ENCODE measurements at regions not wholly inside any gene's neighbourhood (a gene's known extent, or its start where the extent isn't known, plus 50 kb on each side); places are given as distances from the start of the nearest gene placed in this dataset.

DNA sequence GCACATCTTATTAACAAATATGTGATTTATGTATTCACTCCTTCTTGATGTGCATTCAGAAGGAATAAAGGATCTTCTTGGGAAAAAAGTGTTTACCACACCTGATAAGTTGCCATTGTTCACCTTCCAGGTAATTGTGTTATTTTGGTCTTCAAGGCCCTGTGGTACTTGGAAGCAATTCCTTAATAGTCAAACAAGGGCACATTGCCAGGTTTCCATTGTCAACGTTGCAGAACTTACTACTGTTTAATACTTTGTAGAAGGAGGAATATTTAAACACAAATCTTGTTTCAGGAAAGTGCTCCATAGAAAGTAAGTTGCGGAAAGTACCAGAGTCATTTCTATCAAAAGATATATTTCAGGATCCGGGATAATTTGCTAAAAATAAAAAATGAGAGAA, 129.5 kb upstream of the SGK1 start:
- Histone ChIP-seq H3K27ac (no peak overlapping the region), H3K9me3 (ENCODE audit: insufficient read depth, low read depth) (no peaks in the 10 kb centered on the region), H3K27me3 (ENCODE audit: insufficient read depth, low read depth) (no peaks in the 10 kb centered on the region), H3K4me1 (replicated peaks; ENCODE audit: insufficient read depth) (no peaks in the 10 kb centered on the region), H3K9me2 (ENCODE audit: insufficient read depth) (peaks cover 4% of the 10 kb centered on the region; the same call in 1 of the 2 replicates), H3K4me2 (no peak overlapping the region), H4K20me1 (ENCODE audit: insufficient read depth) (no peaks in the 10 kb centered on the region), H3K4me3 (no peak overlapping the region), H3F3A (ENCODE audit: insufficient read depth, low read depth) (no peaks in the 10 kb centered on the region), H3K79me2 (ENCODE audit: low read depth) (no peaks in the 10 kb centered on the region), H3K36me3 (ENCODE audit: low read depth) (no peaks in the 10 kb centered on the region), H2AFZ (no peak overlapping the region)
- CTCF ChIA-PET: no interaction called here
- no TSS peak for BruUV-seq (replicated peaks)
- TF ChIP-seq, protein P1, sequence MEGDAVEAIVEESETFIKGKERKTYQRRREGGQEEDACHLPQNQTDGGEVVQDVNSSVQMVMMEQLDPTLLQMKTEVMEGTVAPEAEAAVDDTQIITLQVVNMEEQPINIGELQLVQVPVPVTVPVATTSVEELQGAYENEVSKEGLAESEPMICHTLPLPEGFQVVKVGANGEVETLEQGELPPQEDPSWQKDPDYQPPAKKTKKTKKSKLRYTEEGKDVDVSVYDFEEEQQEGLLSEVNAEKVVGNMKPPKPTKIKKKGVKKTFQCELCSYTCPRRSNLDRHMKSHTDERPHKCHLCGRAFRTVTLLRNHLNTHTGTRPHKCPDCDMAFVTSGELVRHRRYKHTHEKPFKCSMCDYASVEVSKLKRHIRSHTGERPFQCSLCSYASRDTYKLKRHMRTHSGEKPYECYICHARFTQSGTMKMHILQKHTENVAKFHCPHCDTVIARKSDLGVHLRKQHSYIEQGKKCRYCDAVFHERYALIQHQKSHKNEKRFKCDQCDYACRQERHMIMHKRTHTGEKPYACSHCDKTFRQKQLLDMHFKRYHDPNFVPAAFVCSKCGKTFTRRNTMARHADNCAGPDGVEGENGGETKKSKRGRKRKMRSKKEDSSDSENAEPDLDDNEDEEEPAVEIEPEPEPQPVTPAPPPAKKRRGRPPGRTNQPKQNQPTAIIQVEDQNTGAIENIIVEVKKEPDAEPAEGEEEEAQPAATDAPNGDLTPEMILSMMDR (conservative IDR thresholded peaks at IDR 0.05): no peak
- TF ChIP-seq EZH2 (IDR thresholded peaks at IDR 0.05; ENCODE audit: low read depth): no peak
- intact Hi-C loops (cut with micrococcal nuclease; ENCODE audit: unreplicated experiment): no loop called here
- DNase-seq: no peak
- POLR2A ChIA-PET (ENCODE audit: unreplicated experiment): no interaction called here

DNA sequence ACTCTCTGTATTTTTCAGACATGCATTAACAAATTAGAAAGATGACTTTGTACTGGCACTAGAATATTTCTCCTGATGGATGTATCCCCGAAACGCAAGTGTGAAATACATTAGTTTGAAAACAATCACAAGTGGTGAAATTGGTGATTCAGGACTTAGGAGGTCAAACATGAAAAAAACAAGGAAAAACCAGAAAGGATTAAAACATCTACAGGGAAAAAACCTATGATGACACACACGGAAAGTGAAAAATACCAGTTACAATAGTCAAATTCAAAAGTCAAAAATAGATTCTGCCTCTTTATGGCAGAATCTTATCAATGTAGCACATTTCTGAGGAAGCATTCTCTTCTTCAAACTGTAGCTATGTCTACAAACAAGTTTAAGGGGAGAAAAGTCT, 129.0 kb upstream of the SGK1 start:
- peaks cover 4% of the 10 kb centered on the region; the same call in 1 of the 2 replicates for H3K9me2 ChIP-seq (ENCODE audit: insufficient read depth)
- H3F3A ChIP-seq (ENCODE audit: insufficient read depth, low read depth): no peaks in the 10 kb centered on the region
- BruUV-seq (replicated peaks): no TSS peak
- no peaks in the 10 kb centered on the region for H3K27me3 ChIP-seq (ENCODE audit: insufficient read depth, low read depth)
- TF ChIP-seq, protein P1 (conservative IDR thresholded peaks at IDR 0.05): no peak
- no peak for TF ChIP-seq EZH2 (IDR thresholded peaks at IDR 0.05; ENCODE audit: low read depth)
- no peak overlapping the region for H3K4me3 ChIP-seq
- H4K20me1 ChIP-seq (ENCODE audit: insufficient read depth): no peaks in the 10 kb centered on the region
- no peaks in the 10 kb centered on the region for H3K4me1 ChIP-seq (replicated peaks; ENCODE audit: insufficient read depth)
- no peaks in the 10 kb centered on the region for H3K36me3 ChIP-seq (ENCODE audit: low read depth)
- no peaks in the 10 kb centered on the region for H3K79me2 ChIP-seq (ENCODE audit: low read depth)
- no peak overlapping the region for H3K4me2 ChIP-seq
- H3K9me3 ChIP-seq (ENCODE audit: insufficient read depth, low read depth): no peaks in the 10 kb centered on the region
- no peak overlapping the region for H3K27ac ChIP-seq
- ChIA-PET POLR2A (ENCODE audit: unreplicated experiment) (no interaction called here), CTCF (no interaction called here)
- intact Hi-C loops (cut with micrococcal nuclease; ENCODE audit: unreplicated experiment): no loop called here
- DNase-seq: no peak
- no peak overlapping the region for H2AFZ ChIP-seq

DNA sequence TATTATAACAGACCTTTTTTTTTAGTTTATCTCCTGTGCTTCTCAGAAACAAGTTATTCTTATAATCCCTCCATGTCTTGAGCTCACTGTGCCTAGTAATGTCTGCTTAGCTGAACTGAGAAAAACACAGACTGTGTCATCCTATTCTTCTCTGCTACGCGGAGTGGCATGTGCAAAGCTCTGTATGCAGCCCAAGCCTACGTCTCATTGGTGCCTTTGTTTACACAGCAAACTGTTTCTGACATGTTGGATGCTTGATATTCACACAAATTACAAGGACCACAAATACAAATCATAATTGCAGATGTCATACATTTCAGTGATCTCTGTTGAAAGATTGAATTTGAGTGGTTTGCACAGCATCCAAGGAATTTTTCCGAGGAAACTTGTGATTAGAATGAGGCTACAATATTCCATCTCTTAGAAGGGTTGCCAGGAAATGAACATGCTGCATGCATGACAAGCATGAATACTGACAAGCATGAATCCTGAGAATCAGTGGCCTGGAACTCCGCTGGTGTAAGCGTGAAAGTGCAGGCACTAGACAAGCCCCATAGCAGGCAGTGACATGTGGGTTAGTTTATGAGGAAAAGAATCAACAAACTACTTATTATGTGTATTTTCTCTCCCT, 128.4 kb upstream of the SGK1 start:
- Histone ChIP-seq H3K4me1 (replicated peaks; ENCODE audit: insufficient read depth) (no peaks in the 10 kb centered on the region), H3K36me3 (ENCODE audit: low read depth) (no peaks in the 10 kb centered on the region), H3K9me3 (ENCODE audit: insufficient read depth, low read depth) (no peaks in the 10 kb centered on the region), H3K79me2 (ENCODE audit: low read depth) (no peaks in the 10 kb centered on the region), H4K20me1 (ENCODE audit: insufficient read depth) (no peaks in the 10 kb centered on the region), H3K27me3 (ENCODE audit: insufficient read depth, low read depth) (no peaks in the 10 kb centered on the region), H3K9me2 (ENCODE audit: insufficient read depth) (peaks cover 4% of the 10 kb centered on the region; the same call in 1 of the 2 replicates), H3K27ac (no peak overlapping the region), H3K4me2 (no peak overlapping the region), H3K4me3 (no peak overlapping the region), H3F3A (ENCODE audit: insufficient read depth, low read depth) (no peaks in the 10 kb centered on the region), H2AFZ (no peak overlapping the region)
- BruUV-seq (replicated peaks): no TSS peak
- no peak for TF ChIP-seq EZH2 (IDR thresholded peaks at IDR 0.05; ENCODE audit: low read depth)
- TF ChIP-seq, protein P1 (conservative IDR thresholded peaks at IDR 0.05): no peak
- intact Hi-C loops (cut with micrococcal nuclease; ENCODE audit: unreplicated experiment): no loop called here
- DNase-seq: no peak
- ChIA-PET CTCF (no interaction called here), POLR2A (ENCODE audit: unreplicated experiment) (no interaction called here)
